CD4-positive, CD25-positive, alpha-beta regulatory T cell (primary cell): ENCODE measurements at regions not wholly inside any gene's neighbourhood (a gene's known extent, or its start where the extent isn't known, plus 50 kb on each side); places are given as distances from the start of the nearest gene placed in this dataset.

Experiments used
- ATAC-seq, 2 donors: fragments of 150-1000 bp; cut with Tn5 transposase; one replicate each; pipeline ENCODE4 v1.10.0; 2021; ENCODE audit warnings: low read depth in 2 of 2, moderate number of reproducible peaks in 2 of 2, moderate library complexity in 1 of 2
- DNase-seq, 3 donors: peaks; one replicate each; pipeline versions ENCODE4 v3.0.0 to v3.0.0-alpha.2; 2012 to 2022; ENCODE audit warnings: mixed read lengths in 1 of 3
- H3K27ac ChIP-seq: one replicate; pipeline ENCODE4 v1.7.0; 2013; ENCODE audit warnings: mild to moderate bottlenecking, low read length; ENCODE audit not compliant: insufficient read depth, poor library complexity, severe bottlenecking
- H3K27me3 ChIP-seq: one replicate; pipeline ENCODE4 v1.7.0; 2013; ENCODE audit warnings: low read length; ENCODE audit not compliant: control insufficient read depth, insufficient read depth
- H3K36me3 ChIP-seq: one replicate; pipeline ENCODE4 v1.7.0; 2013; ENCODE audit warnings: mild to moderate bottlenecking, low read length, moderate library complexity; ENCODE audit not compliant: control insufficient read depth, insufficient read depth
- H3K4me1 ChIP-seq: 2 replicates; pipeline ENCODE4 v1.7.0; 2013; ENCODE audit warnings: mild to moderate bottlenecking, low read length; ENCODE audit not compliant: insufficient read depth, control insufficient read depth, poor library complexity, severe bottlenecking
- H3K4me3 ChIP-seq: one replicate; pipeline ENCODE4 v1.7.0; 2013; ENCODE audit warnings: low read depth, mild to moderate bottlenecking, low read length, moderate library complexity
- H3K9me3 ChIP-seq, 2 experiments: 1 replicate in 1 of 2; 2 replicates in 1 of 2; pipeline ENCODE4 v1.7.0; 2013; ENCODE audit warnings: low read length in 2 of 2, mild to moderate bottlenecking in 1 of 2, moderate library complexity in 1 of 2; ENCODE audit not compliant: control insufficient read depth in 2 of 2
- H3K27ac Mint-ChIP-seq, 3 donors: one replicate each; pipeline ENCODE4 v1.8.0; 2020 to 2022; ENCODE audit warnings: mild to moderate bottlenecking in 3 of 3, mixed read lengths in 3 of 3, moderate library complexity in 2 of 3
- H3K27me3 Mint-ChIP-seq: one replicate; pipeline ENCODE4 v1.8.0; 2022; ENCODE audit warnings: mild to moderate bottlenecking, mixed read lengths
- H3K36me3 Mint-ChIP-seq: one replicate; pipeline ENCODE4 v1.8.0; 2020; ENCODE audit warnings: mixed read lengths
- H3K4me1 Mint-ChIP-seq, 4 donors: one replicate each; pipeline ENCODE4 v1.8.0; 2020 to 2022; ENCODE audit warnings: mixed read lengths in 4 of 4, mild to moderate bottlenecking in 1 of 4
- H3K4me3 Mint-ChIP-seq, 4 donors: one replicate each; pipeline ENCODE4 v1.8.0; 2020 to 2022; ENCODE audit warnings: mild to moderate bottlenecking in 4 of 4, mixed read lengths in 4 of 4, moderate library complexity in 3 of 4
- H3K9me3 Mint-ChIP-seq, 7 donors: one replicate each; pipeline ENCODE4 v1.8.0; 2020 to 2022; ENCODE audit warnings: mixed read lengths in 7 of 7, mild to moderate bottlenecking in 3 of 7, moderate library complexity in 2 of 7

- H3K27ac ChIP-seq = no peak overlapping the region
- H3K4me1 ChIP-seq = no peaks in the 10 kb centered on the region
- no peaks in the 10 kb centered on the region for H3K36me3 ChIP-seq
- Mint-ChIP-seq H3K27ac (no peak overlapping the region), H3K27me3 (no peaks in the 10 kb centered on the region), H3K4me1 (no peaks in the 10 kb centered on the region), H3K4me3 (no peak overlapping the region), H3K9me3 (peaks cover 2 to 7% (median 5%) of the 10 kb centered on the region in 7 donors), H3K36me3 (no peaks in the 10 kb centered on the region)
- no peaks in the 10 kb centered on the region for H3K9me3 ChIP-seq
- H3K4me3 ChIP-seq = no peak overlapping the region
- ATAC-seq (no peak), DNase-seq (no peak)
- H3K27me3 ChIP-seq = no peaks in the 10 kb centered on the region
Measured at GRCh38 chr16:65334081-65334480, 212.2 kb upstream of the CDH11 start.

GRCh38 chr16:65333283-65333682, 211.4 kb upstream of the CDH11 start:
- ATAC-seq = no peak

GRCh38 chr16:65327346-65327745, 205.5 kb upstream of the CDH11 start:
- no peak overlapping the region for H3K4me3 ChIP-seq
- no peaks in the 10 kb centered on the region for H3K4me1 Mint-ChIP-seq
- ATAC-seq (no peak), DNase-seq (no peak)
- no peaks in the 10 kb centered on the region for H3K27me3 Mint-ChIP-seq
- no peaks in the 10 kb centered on the region for H3K36me3 ChIP-seq
- peaks cover 0 to 5% (median 3%) of the 10 kb centered on the region in 7 donors for H3K9me3 Mint-ChIP-seq
- no peak overlapping the region for H3K27ac ChIP-seq
- H3K27me3 ChIP-seq = no peaks in the 10 kb centered on the region
- H3K4me1 ChIP-seq = no peaks in the 10 kb centered on the region
- no peak overlapping the region for H3K27ac Mint-ChIP-seq
- no peaks in the 10 kb centered on the region for H3K9me3 ChIP-seq
- no peak overlapping the region for H3K4me3 Mint-ChIP-seq
- H3K36me3 Mint-ChIP-seq = no peaks in the 10 kb centered on the region

More at GRCh38 chr16:65333283-65333682, 211.4 kb upstream of the CDH11 start:
- Mint-ChIP-seq H3K9me3 (peaks cover 0 to 7% (median 5%) of the 10 kb centered on the region in 7 donors), H3K4me1 (no peaks in the 10 kb centered on the region), H3K4me3 (no peak overlapping the region), H3K36me3 (no peaks in the 10 kb centered on the region), H3K27ac (no peak overlapping the region), H3K27me3 (no peaks in the 10 kb centered on the region)
- Histone ChIP-seq H3K27ac (no peak overlapping the region), H3K36me3 (no peaks in the 10 kb centered on the region), H3K4me1 (no peaks in the 10 kb centered on the region), H3K9me3 (no peaks in the 10 kb centered on the region), H3K27me3 (no peaks in the 10 kb centered on the region), H3K4me3 (no peak overlapping the region)
- DNase-seq = no peak

- no peaks in the 10 kb centered on the region for H3K4me1 Mint-ChIP-seq
- Histone ChIP-seq H3K36me3 (no peaks in the 10 kb centered on the region), H3K4me3 (no peak overlapping the region), H3K4me1 (no peaks in the 10 kb centered on the region), H3K9me3 (no peaks in the 10 kb centered on the region), H3K27me3 (no peaks in the 10 kb centered on the region), H3K27ac (no peak overlapping the region)
- DNase-seq (peak in 1 of 3 donors; percentile 15), ATAC-seq (no peak)
- no peak overlapping the region for H3K27ac Mint-ChIP-seq
- no peaks in the 10 kb centered on the region for H3K36me3 Mint-ChIP-seq
- no peaks in the 10 kb centered on the region for H3K27me3 Mint-ChIP-seq
- peaks cover 0 to 4% (median 0%) of the 10 kb centered on the region in 7 donors for H3K9me3 Mint-ChIP-seq
- H3K4me3 Mint-ChIP-seq = no peak overlapping the region
Measured at GRCh38 chr16:65323655-65324237, 201.9 kb upstream of the CDH11 start.

- Mint-ChIP-seq H3K27me3 (no peaks in the 10 kb centered on the region), H3K4me3 (no peak overlapping the region)
Measured at GRCh38 chr16:65319621-65320231, 197.9 kb upstream of the CDH11 start.

GRCh38 chr16:65318590-65319257, 196.9 kb upstream of the CDH11 start:
- no peak for ATAC-seq
- H3K4me3 ChIP-seq = no peak overlapping the region
- no peaks in the 10 kb centered on the region for H3K36me3 Mint-ChIP-seq
- H3K9me3 Mint-ChIP-seq = peaks cover 0 to 4% (median 0%) of the 10 kb centered on the region in 7 donors
- no peak overlapping the region for H3K27ac Mint-ChIP-seq
- no peaks in the 10 kb centered on the region for H3K36me3 ChIP-seq
- no peak for DNase-seq
- H3K27ac ChIP-seq = no peak overlapping the region
- no peaks in the 10 kb centered on the region for H3K27me3 Mint-ChIP-seq
- H3K4me1 ChIP-seq = no peaks in the 10 kb centered on the region
- H3K9me3 ChIP-seq = no peaks in the 10 kb centered on the region
- no peaks in the 10 kb centered on the region for H3K27me3 ChIP-seq
- no peaks in the 10 kb centered on the region for H3K4me1 Mint-ChIP-seq
- H3K4me3 Mint-ChIP-seq = no peak overlapping the region

More at GRCh38 chr16:65319621-65320231, 197.9 kb upstream of the CDH11 start:
- H3K9me3 ChIP-seq = no peaks in the 10 kb centered on the region
- H3K27me3 ChIP-seq = no peaks in the 10 kb centered on the region
- no peaks in the 10 kb centered on the region for H3K36me3 ChIP-seq
- no peak overlapping the region for H3K4me3 ChIP-seq
- no peak overlapping the region for H3K27ac ChIP-seq
- H3K9me3 Mint-ChIP-seq = peaks cover 0 to 4% (median 0%) of the 10 kb centered on the region in 7 donors
- no peaks in the 10 kb centered on the region for H3K36me3 Mint-ChIP-seq
- DNase-seq (no peak), ATAC-seq (no peak)
- no peaks in the 10 kb centered on the region for H3K4me1 ChIP-seq
- H3K27ac Mint-ChIP-seq = no peak overlapping the region
- H3K4me1 Mint-ChIP-seq = no peaks in the 10 kb centered on the region

- ATAC-seq (no peak), DNase-seq (no peak)
- no peak overlapping the region for H3K4me3 Mint-ChIP-seq
Measured at GRCh38 chr16:65318138-65318537, 196.3 kb upstream of the CDH11 start.

More at GRCh38 chr16:65318138-65318537, 196.3 kb upstream of the CDH11 start:
- no peak overlapping the region for H3K4me3 ChIP-seq
- no peaks in the 10 kb centered on the region for H3K4me1 Mint-ChIP-seq
- H3K27me3 Mint-ChIP-seq = no peaks in the 10 kb centered on the region
- H3K4me1 ChIP-seq = no peaks in the 10 kb centered on the region
- no peaks in the 10 kb centered on the region for H3K27me3 ChIP-seq
- H3K27ac ChIP-seq = no peak overlapping the region
- H3K27ac Mint-ChIP-seq = no peak overlapping the region
- H3K9me3 Mint-ChIP-seq = peaks cover 0 to 4% (median 0%) of the 10 kb centered on the region in 7 donors
- no peaks in the 10 kb centered on the region for H3K9me3 ChIP-seq
- H3K36me3 ChIP-seq = no peaks in the 10 kb centered on the region
- H3K36me3 Mint-ChIP-seq = no peaks in the 10 kb centered on the region
